ENCODE measurements at regions not wholly inside any gene's neighbourhood (a gene's known extent, or its start where the extent isn't known, plus 50 kb on each side); places are given as distances from the start of the nearest gene placed in this dataset.

DNA sequence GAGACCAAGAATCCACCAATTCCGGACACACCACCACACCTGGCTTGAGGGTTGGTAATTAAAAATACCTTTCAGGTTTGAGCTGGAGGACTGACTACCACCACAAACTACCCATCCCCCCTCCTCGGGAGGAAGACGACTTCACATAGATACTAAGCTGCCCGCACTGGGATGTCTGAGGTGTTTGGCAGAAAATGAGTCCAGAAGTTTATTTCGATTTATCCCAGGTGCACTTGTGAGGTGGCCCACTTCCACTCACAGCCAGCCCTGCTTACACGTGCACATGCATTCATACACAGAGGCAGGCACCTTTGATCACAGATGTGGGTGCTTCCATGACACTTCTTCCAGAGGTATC is 187.1 kb downstream of the ID4 start:
- DNase-seq (ENCODE audit: low read depth in 2 of 2) = no peak

DNA sequence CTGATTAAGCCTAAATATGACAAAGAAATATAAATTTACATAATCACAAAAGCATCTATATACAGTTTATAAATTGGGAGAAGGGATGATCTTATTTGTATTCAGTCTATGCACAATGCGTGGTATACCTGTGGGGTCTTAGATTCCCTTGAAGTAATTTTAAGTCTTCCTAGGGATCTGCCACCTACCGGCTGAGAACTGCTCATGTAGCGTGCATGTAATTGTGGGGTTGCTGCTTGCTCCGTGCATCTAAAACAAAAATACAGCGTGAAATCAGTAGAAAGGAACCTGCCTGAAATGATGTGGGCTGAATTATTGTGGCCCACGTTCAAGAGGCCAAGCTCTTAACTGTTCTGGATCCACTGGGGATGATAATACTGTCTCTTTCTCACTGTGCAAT is 187.3 kb downstream of the MBOAT1 start:
- no peak for DNase-seq (ENCODE audit: low read depth in 2 of 2)

DNA sequence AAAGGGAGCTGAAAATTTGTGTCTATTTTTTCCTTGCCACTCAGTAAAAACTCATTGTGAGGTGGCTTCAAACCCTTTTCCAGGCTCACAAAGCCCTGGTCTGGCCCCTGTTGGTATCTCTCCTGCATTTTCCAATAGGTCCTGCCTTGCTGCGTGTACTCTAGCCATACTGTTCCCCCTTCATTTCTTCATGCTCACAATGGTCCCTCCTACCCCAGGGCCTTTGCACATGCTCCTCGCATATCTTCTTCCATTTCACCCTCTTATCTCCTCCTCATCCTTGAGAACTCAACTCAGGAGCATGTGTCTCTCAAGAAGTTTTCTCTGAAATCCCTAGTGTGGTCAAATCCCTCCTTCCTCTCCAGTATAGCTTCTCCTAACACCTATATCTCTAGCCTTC is 186.6 kb downstream of the MBOAT1 start:
- no peak for DNase-seq (ENCODE audit: low read depth in 2 of 2)

DNA sequence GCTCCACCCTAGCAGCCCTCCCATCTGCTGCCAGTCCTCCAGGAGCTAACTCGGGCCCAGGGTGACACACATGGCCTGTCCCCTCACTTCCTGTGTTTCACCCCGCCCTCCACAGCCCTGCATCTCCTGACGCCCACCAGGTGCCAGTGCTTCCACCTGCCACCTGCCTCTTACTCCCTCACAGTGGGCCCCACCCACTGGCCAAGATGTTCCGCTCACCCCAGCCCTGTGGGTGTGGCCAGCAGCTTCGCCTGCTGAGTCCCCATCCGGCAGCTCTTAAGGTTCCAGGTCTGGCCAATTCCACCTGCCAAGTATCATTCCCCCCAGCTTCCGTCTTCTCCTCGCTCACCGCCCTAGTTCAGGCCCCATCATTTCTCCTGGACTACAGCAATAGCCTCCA is 184.1 kb downstream of the MBOAT1 start:
- DNase-seq (ENCODE audit: low read depth in 2 of 2) = no peak

DNA sequence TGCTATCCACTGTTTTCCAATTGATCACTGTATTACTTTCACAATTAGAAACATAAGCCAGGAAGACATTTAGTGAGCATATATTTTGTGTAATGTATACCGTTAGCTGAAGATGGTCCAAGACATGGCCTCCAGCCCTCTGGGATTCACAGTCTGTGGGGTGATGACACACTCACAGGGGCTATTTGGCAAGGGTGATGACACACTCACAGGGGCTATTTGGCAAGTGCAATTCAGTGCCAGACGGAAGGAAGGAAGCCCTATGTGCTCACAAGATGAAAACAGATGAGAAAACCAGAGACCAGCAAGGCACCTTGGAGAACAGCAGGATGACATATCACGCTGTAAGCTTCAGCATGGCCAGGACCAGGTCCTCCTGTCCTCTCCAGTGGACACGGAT is 183.7 kb downstream of the MBOAT1 start:
- DNase-seq (ENCODE audit: low read depth in 2 of 2) = no peak

DNA sequence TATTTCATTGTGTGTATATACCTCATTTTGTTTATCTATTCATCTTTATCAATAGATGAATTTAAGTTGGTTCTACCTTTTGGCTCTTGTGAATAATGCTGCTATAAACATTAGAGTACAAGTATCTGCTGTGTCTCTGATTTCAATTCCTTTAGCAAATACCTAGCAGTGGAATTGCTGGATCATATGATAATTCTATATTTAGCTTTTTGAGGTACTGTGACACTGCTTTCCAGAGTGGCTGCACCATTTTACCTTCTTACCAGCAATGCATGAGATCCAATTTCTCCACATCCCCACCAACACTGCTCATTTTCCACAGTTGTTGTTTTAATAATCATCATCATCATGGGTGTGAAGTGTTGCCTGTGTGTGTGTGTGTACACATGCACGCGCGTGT is 182.3 kb downstream of the MBOAT1 start:
- no peak for DNase-seq (ENCODE audit: low read depth in 2 of 2)

DNA sequence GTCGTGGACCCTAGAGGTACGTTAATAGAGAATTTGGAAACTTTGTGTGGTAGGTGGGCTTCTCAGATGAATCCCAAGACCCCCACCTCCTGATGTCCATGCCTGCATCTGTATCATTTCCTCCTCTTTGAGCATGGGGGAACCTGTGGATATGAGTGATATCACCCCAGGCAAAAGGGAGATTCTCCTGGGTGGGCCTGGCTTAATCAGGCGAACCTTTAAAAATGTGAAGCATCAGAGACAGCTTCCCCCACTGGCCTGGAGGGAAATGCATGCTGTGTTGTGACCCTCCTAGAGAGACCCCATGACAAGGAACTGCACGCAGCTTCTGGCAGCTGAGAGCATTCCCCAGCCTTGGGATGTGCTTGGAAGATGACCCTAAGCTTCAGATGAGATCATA is 180.9 kb downstream of the MBOAT1 start:
- no peak for DNase-seq (ENCODE audit: low read depth in 2 of 2)

DNA sequence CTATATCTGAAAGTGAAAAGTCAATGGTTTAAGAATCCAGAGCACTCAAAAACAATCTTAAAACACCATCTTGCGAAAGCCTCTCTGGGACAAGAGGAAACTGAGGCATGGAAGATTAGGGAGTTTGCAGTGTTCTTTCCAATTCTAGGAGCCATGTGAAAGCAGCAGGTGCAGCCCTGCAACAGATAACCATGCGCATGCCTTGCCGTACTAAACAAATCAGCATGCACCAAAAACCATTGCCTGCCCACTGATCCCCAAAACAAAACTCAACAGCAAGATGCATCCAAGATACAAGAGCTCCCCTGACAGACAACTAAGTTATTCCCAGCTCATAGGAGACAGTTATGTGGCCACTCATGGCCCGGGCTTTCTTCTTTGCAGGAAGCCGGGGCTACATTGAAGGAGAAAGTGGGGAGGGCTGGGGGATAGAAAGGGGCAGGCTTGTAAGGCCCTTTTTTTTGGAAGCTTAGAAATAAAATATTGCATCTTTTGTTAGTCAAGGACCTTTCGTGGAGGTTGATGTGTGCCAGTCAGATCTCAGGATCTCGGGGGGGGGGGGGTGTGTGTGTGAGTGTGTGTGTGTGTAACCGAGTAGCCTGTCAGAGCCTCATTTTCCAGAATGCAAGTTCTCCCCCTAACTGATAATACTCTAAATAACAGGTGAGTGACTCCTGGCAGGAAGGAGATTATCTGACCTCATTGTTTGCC is 178.4 kb downstream of the MBOAT1 start:
- no peak for DNase-seq (ENCODE audit: low read depth in 2 of 2)

DNA sequence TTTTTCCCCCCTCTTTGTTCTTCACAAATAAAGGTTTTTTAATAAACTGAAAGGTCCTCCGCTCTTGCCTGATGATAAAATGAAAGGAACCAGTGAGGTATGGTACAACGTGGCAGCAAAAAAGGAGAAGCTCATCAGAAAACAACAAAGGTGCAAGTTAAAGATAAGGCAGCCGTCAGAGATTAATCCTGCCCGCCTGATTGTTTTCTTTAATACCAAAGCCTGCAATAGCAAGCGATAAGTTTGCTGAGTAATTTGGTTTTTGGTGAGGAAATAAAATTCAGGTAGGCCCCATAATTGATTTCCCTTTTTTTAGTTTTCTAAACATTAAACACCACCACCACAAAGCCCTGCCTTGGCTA is 177.9 kb downstream of the MBOAT1 start:
- no peak for DNase-seq (ENCODE audit: low read depth in 2 of 2)

DNA sequence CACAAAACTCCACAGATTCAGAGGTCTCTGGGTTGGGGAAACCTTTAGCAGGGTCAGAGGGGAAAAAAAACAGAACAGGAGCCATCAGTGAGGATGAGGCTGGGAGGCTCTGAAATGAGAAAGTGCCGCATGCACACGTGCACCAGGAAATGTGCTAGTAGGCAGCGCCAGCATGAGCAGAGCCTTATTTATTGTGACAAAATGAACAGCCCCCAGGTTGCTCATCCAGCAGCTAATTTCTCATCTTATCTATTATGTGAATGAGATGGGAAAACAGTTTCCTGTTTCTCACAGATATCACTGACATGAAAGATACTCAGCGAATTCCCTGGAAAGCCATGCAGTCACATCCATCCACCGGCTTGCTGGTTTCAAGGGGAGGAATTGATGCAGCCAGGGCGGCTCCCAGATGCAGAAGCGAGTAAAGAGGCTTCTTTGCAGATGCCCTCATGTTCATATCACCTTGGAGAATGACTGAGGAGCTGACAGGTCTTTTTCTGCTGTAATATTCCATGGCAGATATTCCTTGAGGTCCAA is 176.1 kb downstream of the MBOAT1 start:
- DNase-seq (ENCODE audit: low read depth in 2 of 2) = no peak

DNA sequence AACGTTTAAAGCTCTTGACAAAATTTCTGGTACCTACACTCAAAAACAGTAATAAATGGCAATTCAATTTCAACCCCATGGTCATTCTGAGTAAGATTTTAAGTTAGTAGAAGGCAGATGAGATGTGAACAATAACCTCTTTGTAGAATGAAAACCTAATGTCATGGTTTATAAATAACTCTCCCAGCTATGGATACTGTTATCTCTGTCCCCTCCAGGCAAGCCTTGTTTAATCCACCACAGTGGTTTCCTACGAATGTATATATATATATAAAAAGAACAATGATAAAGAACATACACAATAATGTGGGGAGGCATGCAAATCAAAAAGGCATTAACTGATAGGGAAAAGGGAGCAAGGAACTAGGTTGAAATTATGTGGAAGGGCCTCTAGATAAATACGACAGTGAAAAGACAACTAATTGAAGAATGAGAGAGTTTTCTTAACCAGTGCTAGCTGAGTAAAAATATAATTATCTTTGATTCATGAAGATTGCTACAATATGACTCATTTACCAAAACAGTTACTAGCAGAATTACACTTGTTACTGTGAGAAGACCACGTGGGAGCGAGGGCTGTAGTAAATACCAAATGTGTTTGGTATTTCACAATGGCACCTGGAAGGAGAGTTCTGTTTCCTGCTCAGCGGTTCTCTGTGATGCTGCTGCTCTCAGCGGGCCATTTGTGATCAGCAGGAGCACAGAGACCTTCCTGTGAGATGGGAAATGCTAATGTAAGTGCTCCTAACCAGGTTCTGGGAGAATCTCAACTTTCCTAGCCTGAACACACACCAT is 173.7 kb downstream of the MBOAT1 start:
- DNase-seq (ENCODE audit: low read depth in 2 of 2) = no peak

DNA sequence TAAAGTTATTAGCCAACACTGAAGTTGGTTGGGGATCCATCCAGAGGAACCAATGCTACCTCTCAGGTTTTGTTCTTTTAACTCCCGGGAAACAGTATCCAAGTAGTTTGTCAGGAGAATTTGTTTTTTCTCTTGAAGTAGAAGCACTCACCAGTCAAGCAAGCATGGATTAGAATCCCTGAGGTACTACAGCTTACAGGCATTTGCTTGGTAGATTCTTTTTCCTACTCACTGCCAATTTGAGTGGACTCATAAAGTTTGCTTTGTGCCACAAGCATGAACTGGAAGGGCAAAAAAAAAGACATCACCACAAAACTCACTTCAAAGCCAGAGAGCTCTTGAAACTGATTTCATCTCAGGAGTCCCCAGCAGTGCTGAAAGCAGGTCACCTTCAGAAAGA is 167.4 kb downstream of the MBOAT1 start:
- no peak for DNase-seq (ENCODE audit: low read depth in 2 of 2)
